Prostate gland (tissue), 2 donors: ENCODE measurements at regions not wholly inside any gene's neighbourhood (a gene's known extent, or its start where the extent isn't known, plus 50 kb on each side); places are given as distances from the start of the nearest gene placed in this dataset.

ENCODE experiments used
- DNase-seq: peaks from one replicate; pipeline ENCODE4 v3.0.0-alpha.2; 2019; ENCODE audit warnings: low spot score
- H3K27ac ChIP-seq, 2 donors: fragments of 200-600 bp; sonication (generic); 2 replicates each; pipeline ENCODE4 v1.5.1; 2017 to 2019
- H3K27me3 ChIP-seq: fragments of 200-600 bp; sonication (generic); replicated peaks from 2 replicates; pipeline ENCODE4 v1.5.1; 2019; ENCODE audit not compliant: insufficient read depth
- H3K36me3 ChIP-seq, 2 donors: fragments of 200-600 bp; sonication (generic); 1 replicate in 1 of 2; 2 replicates in 1 of 2; pipeline versions ENCODE4 v1.5.1 to v1.8.1; 2017 to 2019
- H3K4me1 ChIP-seq: fragments of 200-600 bp; sonication (generic); replicated peaks from 2 replicates; pipeline ENCODE4 v1.5.1; 2019
- H3K4me3 ChIP-seq, 2 donors: fragments of 200-600 bp; sonication (generic); 2 replicates each; pipeline ENCODE4 v1.5.1; 2017 to 2019
- H3K9me3 ChIP-seq: fragments of 200-600 bp; sonication (generic); 2 replicates; pipeline ENCODE4 v1.5.1; 2017
- POLR2A ChIP-seq: fragments of 450-650 bp; IDR thresholded peaks from one replicate; pipeline ENCODE4 v1.6.1; 2016; ENCODE audit warnings: antibody characterized with exemption, mild to moderate bottlenecking
- POLR2AphosphoS5 ChIP-seq: sonication (generic); formaldehyde crosslinking; IDR thresholded peaks from one replicate; pipeline ENCODE4 v1.6.1; 2017; ENCODE audit warnings: antibody characterized with exemption
- WGBS: methylation state at CpG from one replicate; pipeline ENCODE4 v1.1.5; 2018; 5-methylcytosine and 5-hydroxymethylcytosine counted together
- intact Hi-C: fragments of 100-400 bp; cut with DNase I; formaldehyde crosslinking; loops from one replicate; pipeline ENCODE4 v1.14.2; 2022
- TF ChIP-seq, protein P1 (sequence below), 4 experiments: fragments of 200-600 bp in 2 of 4; fragments of 450-650 bp in 2 of 4; sonication (generic) in 2 of 4; IDR thresholded peaks; 1 replicate in 3 of 4; 2 replicates in 1 of 4; pipeline ENCODE4 v1.5.1; 2016 to 2019; ENCODE audit warnings: antibody characterized with exemption in 4 of 4, mild to moderate bottlenecking in 2 of 4, moderate library complexity in 2 of 4

DNA sequence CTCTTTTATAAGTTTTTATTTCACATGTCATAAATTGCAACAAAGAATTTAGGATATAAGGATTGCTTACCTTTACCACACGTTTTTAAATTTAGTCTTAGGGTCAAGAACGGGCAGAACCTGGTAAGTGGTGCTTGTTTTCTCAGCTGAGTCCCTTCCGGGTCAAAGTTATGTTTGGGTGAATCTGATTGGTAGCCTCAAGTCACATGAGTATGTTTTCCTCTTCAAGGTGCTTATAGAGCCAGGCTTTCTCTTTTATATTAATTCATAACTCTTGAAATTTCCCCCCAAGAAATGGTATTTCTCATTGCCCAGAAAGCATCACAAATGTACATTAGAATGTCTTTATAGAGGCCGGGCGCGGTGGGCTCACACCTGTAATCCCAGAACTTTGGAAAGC, 415.7 kb upstream of the ROBO2 start:
- Histone ChIP-seq H3K27ac (no peak overlapping the region), H3K4me3 (no peak overlapping the region), H3K9me3 (no peaks in the 10 kb centered on the region), H3K36me3 (no peaks in the 10 kb centered on the region), H3K4me1 (no peaks in the 10 kb centered on the region), H3K27me3 (no peaks in the 10 kb centered on the region)
- intact Hi-C loops, result no loop called here
- TF ChIP-seq POLR2AphosphoS5, result no peak
- TF ChIP-seq, protein P1, sequence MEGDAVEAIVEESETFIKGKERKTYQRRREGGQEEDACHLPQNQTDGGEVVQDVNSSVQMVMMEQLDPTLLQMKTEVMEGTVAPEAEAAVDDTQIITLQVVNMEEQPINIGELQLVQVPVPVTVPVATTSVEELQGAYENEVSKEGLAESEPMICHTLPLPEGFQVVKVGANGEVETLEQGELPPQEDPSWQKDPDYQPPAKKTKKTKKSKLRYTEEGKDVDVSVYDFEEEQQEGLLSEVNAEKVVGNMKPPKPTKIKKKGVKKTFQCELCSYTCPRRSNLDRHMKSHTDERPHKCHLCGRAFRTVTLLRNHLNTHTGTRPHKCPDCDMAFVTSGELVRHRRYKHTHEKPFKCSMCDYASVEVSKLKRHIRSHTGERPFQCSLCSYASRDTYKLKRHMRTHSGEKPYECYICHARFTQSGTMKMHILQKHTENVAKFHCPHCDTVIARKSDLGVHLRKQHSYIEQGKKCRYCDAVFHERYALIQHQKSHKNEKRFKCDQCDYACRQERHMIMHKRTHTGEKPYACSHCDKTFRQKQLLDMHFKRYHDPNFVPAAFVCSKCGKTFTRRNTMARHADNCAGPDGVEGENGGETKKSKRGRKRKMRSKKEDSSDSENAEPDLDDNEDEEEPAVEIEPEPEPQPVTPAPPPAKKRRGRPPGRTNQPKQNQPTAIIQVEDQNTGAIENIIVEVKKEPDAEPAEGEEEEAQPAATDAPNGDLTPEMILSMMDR (IDR thresholded peaks at IDR 0.05), result no peak
- no peak for TF ChIP-seq POLR2A
- DNase-seq, result no peak
- 93% methylated on average over 6 of the region's 6 CpGs for WGBS

DNA sequence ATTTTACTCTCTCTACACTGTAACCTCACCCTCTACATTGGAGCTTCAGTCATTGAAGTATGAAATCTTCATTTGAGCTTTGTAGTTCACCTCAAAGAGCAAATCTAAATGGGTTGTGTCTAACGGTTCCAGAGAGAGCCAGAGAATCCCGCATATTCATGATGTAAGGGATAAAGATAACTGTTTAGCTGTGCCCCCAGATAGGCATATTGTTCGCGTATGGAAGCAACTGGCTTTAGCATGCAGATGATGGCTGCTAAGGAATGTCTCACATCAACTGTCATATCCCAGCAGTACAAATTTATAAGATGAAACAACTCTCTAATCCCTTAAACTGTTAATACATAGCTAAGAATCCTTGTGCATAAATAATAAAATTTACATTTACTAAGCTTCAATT, 412.7 kb upstream of the ROBO2 start:
- H3K9me3 ChIP-seq, result no peaks in the 10 kb centered on the region
- no peak overlapping the region for H3K27ac ChIP-seq
- no peak for DNase-seq
- intact Hi-C loops, result no loop called here
- TF ChIP-seq, protein P1 (IDR thresholded peaks at IDR 0.05), result no peak
- no peak for TF ChIP-seq POLR2AphosphoS5
- H3K27me3 ChIP-seq, result no peaks in the 10 kb centered on the region
- no peaks in the 10 kb centered on the region for H3K4me1 ChIP-seq
- H3K36me3 ChIP-seq, result no peaks in the 10 kb centered on the region
- WGBS, result 82% methylated on average over 4 of the region's 4 CpGs
- no peak overlapping the region for H3K4me3 ChIP-seq

DNA sequence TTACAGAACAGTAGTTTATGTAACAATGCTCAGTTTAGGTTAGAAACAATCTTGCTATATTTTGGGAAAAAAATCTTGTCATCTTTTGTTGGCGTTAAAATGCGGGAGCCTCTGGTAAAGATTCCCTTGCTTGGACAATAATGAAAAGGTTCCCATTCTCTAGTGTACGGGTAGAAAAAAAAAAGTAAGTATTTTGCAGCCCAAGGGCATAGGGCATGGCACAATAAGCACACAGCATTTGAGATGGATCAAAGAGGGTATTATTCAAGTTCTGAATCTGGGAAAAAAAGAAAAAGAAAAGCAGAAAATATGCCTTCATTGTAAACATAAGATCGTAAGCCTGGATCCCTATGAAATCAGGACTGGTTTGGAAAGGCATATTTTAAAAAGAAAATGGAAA, 408.6 kb upstream of the ROBO2 start:
- TF ChIP-seq, protein P1 (IDR thresholded peaks at IDR 0.05), result no peak
- no peak for TF ChIP-seq POLR2AphosphoS5
- TF ChIP-seq POLR2A, result no peak
- Histone ChIP-seq H3K36me3 (no peaks in the 10 kb centered on the region), H3K9me3 (no peaks in the 10 kb centered on the region), H3K27me3 (no peaks in the 10 kb centered on the region), H3K4me1 (no peaks in the 10 kb centered on the region), H3K27ac (no peak overlapping the region), H3K4me3 (no peak overlapping the region)
- no peak for DNase-seq
- intact Hi-C loops, result no loop called here
- 57% methylated on average over 4 of the region's 4 CpGs for WGBS

DNA sequence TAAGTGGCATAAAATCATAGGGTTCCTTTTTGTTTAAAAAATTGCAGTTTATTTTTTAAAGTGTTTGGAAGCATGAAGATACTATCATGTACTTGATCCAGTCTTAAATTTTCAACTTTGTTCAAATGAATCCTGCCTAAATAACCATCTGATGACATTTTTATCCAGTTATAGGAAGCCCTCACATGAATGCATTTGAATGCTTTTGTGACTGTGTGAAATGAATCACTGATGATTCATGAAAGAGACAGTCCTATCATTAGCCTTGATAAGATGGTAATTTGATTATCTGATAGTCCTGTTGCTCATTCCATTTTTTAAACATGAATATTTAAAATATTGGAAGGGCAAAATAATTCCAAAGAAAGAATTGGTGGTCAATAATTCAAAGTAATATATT, 401.9 kb upstream of the ROBO2 start:
- H3K4me3 ChIP-seq, result no peak overlapping the region
- intact Hi-C loops, result no loop called here

DNA sequence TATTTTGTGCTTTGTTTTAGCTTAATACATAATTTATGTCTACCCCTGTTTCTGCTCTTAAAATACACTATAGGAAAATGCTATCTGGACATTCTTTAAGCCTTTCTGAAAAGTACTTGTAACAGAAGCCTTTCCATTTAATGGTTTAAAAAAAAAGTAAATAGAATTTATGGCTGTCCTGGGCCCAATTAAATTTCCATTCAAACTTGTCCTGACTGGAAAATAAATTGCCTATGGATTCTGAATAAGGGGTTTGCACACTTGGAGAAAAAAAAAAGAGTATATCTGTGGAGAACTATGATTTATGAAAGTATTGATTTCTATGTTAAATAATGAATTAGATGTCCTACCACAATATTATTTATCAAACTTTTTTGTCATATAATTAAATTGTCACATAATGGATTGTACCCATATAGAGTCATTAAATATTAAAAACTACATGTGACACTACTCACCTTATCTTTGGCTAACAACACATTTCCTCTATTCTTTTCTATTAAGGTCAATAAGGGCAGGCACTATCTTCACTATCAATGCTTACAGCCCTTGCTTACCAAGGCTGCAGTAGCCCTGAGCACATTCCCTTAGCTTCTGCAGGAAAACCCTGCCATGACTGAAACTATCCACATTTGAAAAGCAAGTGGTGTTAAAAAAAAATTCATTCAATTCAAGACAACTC, 396.1 kb upstream of the ROBO2 start:
- H3K36me3 ChIP-seq, result no peaks in the 10 kb centered on the region
- H3K4me3 ChIP-seq, result no peak overlapping the region
- no peaks in the 10 kb centered on the region for H3K4me1 ChIP-seq
- TF ChIP-seq POLR2A (no peak), POLR2AphosphoS5 (no peak)
- TF ChIP-seq, protein P1 (IDR thresholded peaks at IDR 0.05), result no peak
- no peaks in the 10 kb centered on the region for H3K27me3 ChIP-seq
- H3K9me3 ChIP-seq, result no peaks in the 10 kb centered on the region
- intact Hi-C loops, result no loop called here
- DNase-seq, result no peak
- no peak overlapping the region for H3K27ac ChIP-seq

More for the DNA sequence above, 401.9 kb upstream of the ROBO2 start:
- DNase-seq, result no peak
- H3K27ac ChIP-seq, result no peak overlapping the region
- H3K4me1 ChIP-seq, result no peaks in the 10 kb centered on the region
- H3K9me3 ChIP-seq, result no peaks in the 10 kb centered on the region
- TF ChIP-seq, protein P1 (IDR thresholded peaks at IDR 0.05), result no peak
- H3K27me3 ChIP-seq, result no peaks in the 10 kb centered on the region
- H3K36me3 ChIP-seq, result no peaks in the 10 kb centered on the region
